ENCODE measurements at regions not wholly inside any gene's neighbourhood (a gene's known extent, or its start where the extent isn't known, plus 50 kb on each side); places are given as distances from the start of the nearest gene placed in this dataset.

GRCh38 chr13:84076280-84076679 is 194.0 kb upstream of the SLITRK1 start:
- no peak for TF ChIP-seq POLR2A (IDR thresholded peaks at IDR 0.05)
- TF ChIP-seq CTCF (IDR thresholded peaks at IDR 0.05): no peak
- 73 to 86% methylated on average over 1 of the region's 1 CpG for WGBS, 2 donors
- no peaks in the 10 kb centered on the region for H3K36me3 ChIP-seq

GRCh38 chr13:84050536-84050935 is 168.3 kb upstream of the SLITRK1 start:
- no peaks in the 10 kb centered on the region for H3K36me3 ChIP-seq
- no peaks in the 10 kb centered on the region for H3K4me1 ChIP-seq
- no peak overlapping the region for H3K27ac ChIP-seq
- no peak for DNase-seq
- intact Hi-C loops (cut with DNase I): no loop called here
- no peaks in the 10 kb centered on the region for H3K27me3 ChIP-seq
- no peaks in the 10 kb centered on the region for H3K9me3 ChIP-seq
- TF ChIP-seq CTCF (IDR thresholded peaks at IDR 0.05) (no peak), POLR2A (IDR thresholded peaks at IDR 0.05) (no peak)
- WGBS, 2 donors: 83 to 88% methylated on average over 3 of the region's 3 CpGs
- no peak overlapping the region for H3K4me3 ChIP-seq

More at GRCh38 chr13:84076280-84076679, 194.0 kb upstream of the SLITRK1 start:
- H3K4me1 ChIP-seq: no peaks in the 10 kb centered on the region
- intact Hi-C loops (cut with DNase I): no loop called here
- H3K9me3 ChIP-seq: no peaks in the 10 kb centered on the region
- H3K4me3 ChIP-seq: no peak overlapping the region
- no peaks in the 10 kb centered on the region for H3K27me3 ChIP-seq
- no peak for DNase-seq
- H3K27ac ChIP-seq: no peak overlapping the region

- Histone ChIP-seq H3K27me3 (no peaks in the 10 kb centered on the region), H3K4me1 (no peaks in the 10 kb centered on the region), H3K9me3 (no peaks in the 10 kb centered on the region), H3K36me3 (no peaks in the 10 kb centered on the region), H3K4me3 (no peak overlapping the region), H3K27ac (no peak overlapping the region)
- DNase-seq: no peak
- no peak for TF ChIP-seq CTCF (IDR thresholded peaks at IDR 0.05)
- TF ChIP-seq POLR2A (IDR thresholded peaks at IDR 0.05): no peak
- WGBS, 2 donors: 35 to 43% methylated on average over 2 of the region's 2 CpGs
- intact Hi-C loops (cut with DNase I): no loop called here
Observed at GRCh38 chr13:84049443-84050219, 167.4 kb upstream of the SLITRK1 start.

- H3K4me1 ChIP-seq: no peaks in the 10 kb centered on the region
- H3K36me3 ChIP-seq: no peaks in the 10 kb centered on the region
- no peak for TF ChIP-seq CTCF (IDR thresholded peaks at IDR 0.05)
- no peak for TF ChIP-seq POLR2A (IDR thresholded peaks at IDR 0.05)
- DNase-seq: no peak
- H3K9me3 ChIP-seq: no peaks in the 10 kb centered on the region
- intact Hi-C loops (cut with DNase I): no loop called here
- H3K27me3 ChIP-seq: no peaks in the 10 kb centered on the region
- 73 to 80% methylated on average over 2 of the region's 2 CpGs for WGBS, 2 donors
- no peak overlapping the region for H3K27ac ChIP-seq
- no peak overlapping the region for H3K4me3 ChIP-seq
Observed at GRCh38 chr13:84044805-84045204, 162.5 kb upstream of the SLITRK1 start.

GRCh38 chr13:84038001-84038400 is 155.7 kb upstream of the SLITRK1 start:
- no peaks in the 10 kb centered on the region for H3K4me1 ChIP-seq
- H3K4me3 ChIP-seq: no peak overlapping the region
- TF ChIP-seq POLR2A (IDR thresholded peaks at IDR 0.05): no peak
- TF ChIP-seq CTCF (IDR thresholded peaks at IDR 0.05): no peak
- no peaks in the 10 kb centered on the region for H3K36me3 ChIP-seq
- DNase-seq: no peak
- no peaks in the 10 kb centered on the region for H3K27me3 ChIP-seq
- no peaks in the 10 kb centered on the region for H3K9me3 ChIP-seq
- WGBS, 2 donors: 0 to 18% methylated on average over 1 of the region's 1 CpG
- H3K27ac ChIP-seq: no peak overlapping the region
- intact Hi-C loops (cut with DNase I): no loop called here

Measured in esophagus squamous epithelium (tissue), 5 donors.